22Rv1 (cell line): ENCODE measurements at regions not wholly inside any gene's neighbourhood (a gene's known extent, or its start where the extent isn't known, plus 50 kb on each side); places are given as distances from the start of the nearest gene placed in this dataset.

Experiments
- H3K27ac ChIP-seq: fragments of 450-650 bp; 2 replicates; pipeline ENCODE4 v1.5.1; 2017
- CTCF ChIP-seq: fragments of 450-650 bp; IDR thresholded peaks from 2 replicates; pipeline ENCODE4 v1.5.1; 2017; ENCODE audit warnings: mild to moderate bottlenecking
- ZFX ChIP-seq: fragments of 450-650 bp; IDR thresholded peaks from 2 replicates; pipeline ENCODE4 v1.6.1; 2017; ENCODE audit warnings: antibody characterized with exemption, borderline replicate concordance

- H3K27ac ChIP-seq = no peak overlapping the region
- TF ChIP-seq ZFX (no peak), CTCF (no peak)
Measured at GRCh38 chr2:147351784-147352183, 493.0 kb upstream of the ACVR2A start.

- TF ChIP-seq ZFX (no peak), CTCF (no peak)
- no peak overlapping the region for H3K27ac ChIP-seq
Measured at GRCh38 chr2:147348931-147349555, 495.8 kb upstream of the ACVR2A start.

GRCh38 chr2:147346142-147346541 lies 498.7 kb upstream of the ACVR2A start:
- no peak overlapping the region for H3K27ac ChIP-seq
- no peak for TF ChIP-seq ZFX
- TF ChIP-seq CTCF = no peak

GRCh38 chr2:147345246-147345645 lies 499.6 kb upstream of the ACVR2A start:
- no peak for TF ChIP-seq CTCF
- no peak for TF ChIP-seq ZFX

GRCh38 chr2:147342329-147342728 lies 502.5 kb upstream of the ACVR2A start:
- no peak overlapping the region for H3K27ac ChIP-seq
- TF ChIP-seq ZFX = no peak
- no peak for TF ChIP-seq CTCF

More at GRCh38 chr2:147345246-147345645, 499.6 kb upstream of the ACVR2A start:
- H3K27ac ChIP-seq = no peak overlapping the region

GRCh38 chr2:147331790-147332419 lies 512.9 kb upstream of the ACVR2A start:
- TF ChIP-seq ZFX (no peak), CTCF (peak; percentile 54)
- H3K27ac ChIP-seq = no peak overlapping the region

- no peak for TF ChIP-seq CTCF
- no peak for TF ChIP-seq ZFX
Measured at GRCh38 chr2:147330925-147331324, 513.9 kb upstream of the ACVR2A start.

More at GRCh38 chr2:147330925-147331324, 513.9 kb upstream of the ACVR2A start:
- no peak overlapping the region for H3K27ac ChIP-seq
